Body of pancreas (tissue), 4 donors: ENCODE measurements at regions not wholly inside any gene's neighbourhood (a gene's known extent, or its start where the extent isn't known, plus 50 kb on each side); places are given as distances from the start of the nearest gene placed in this dataset.

Source experiments
- ATAC-seq: fragments of 150-250 bp; one replicate; pipeline ENCODE4 v1.9.1; 2016
- DNase-seq, 4 donors: peaks; one replicate each; pipeline ENCODE4 v3.0.0-alpha.2; 2019
- H3K27ac ChIP-seq, 4 donors: fragments of 200-600 bp; sonication (generic); 1 replicate in 3 of 4; 2 replicates in 1 of 4; pipeline versions ENCODE4 v1.5.1 to v1.6.1; 2016 to 2019; ENCODE audit warnings: mild to moderate bottlenecking in 1 of 4, mixed read lengths in 1 of 4, moderate library complexity in 1 of 4
- H3K27me3 ChIP-seq, 2 donors: fragments of 200-600 bp; sonication (generic); one replicate each; pipeline ENCODE4 v1.6.0; 2016; ENCODE audit warnings: mild to moderate bottlenecking in 1 of 2
- H3K36me3 ChIP-seq, 2 donors: fragments of 200-600 bp; sonication (generic); replicated peaks in 1 of 2; 2 replicates each; pipeline ENCODE4 v1.5.1; 2016; ENCODE audit warnings: low read depth in 2 of 2; ENCODE audit not compliant: insufficient read depth in 1 of 2
- H3K4me1 ChIP-seq: fragments of 200-600 bp; sonication (generic); one replicate; pipeline ENCODE4 v1.6.0; 2016
- H3K4me3 ChIP-seq, 2 donors: fragments of 200-600 bp; sonication (generic); 1 replicate in 1 of 2; 2 replicates in 1 of 2; pipeline ENCODE4 v1.5.1; 2016 to 2019
- H3K9me3 ChIP-seq, 3 donors: fragments of 200-600 bp; sonication (generic); 1 replicate in 2 of 3; 2 replicates in 1 of 3; pipeline ENCODE4 v1.5.1; 2016
- CTCF ChIP-seq, 7 experiments: fragments of 450-650 bp in 4 of 7; fragments of 200-600 bp in 3 of 7; sonication (generic) in 3 of 7; IDR thresholded peaks; one replicate each; pipeline ENCODE4 v1.5.1; 2016 to 2019; ENCODE audit warnings: antibody characterized with exemption in 7 of 7
- POLR2A ChIP-seq, 3 donors: fragments of 450-650 bp; IDR thresholded peaks; one replicate each; pipeline ENCODE4 v1.6.1; 2016; ENCODE audit warnings: antibody characterized with exemption in 3 of 3, mild to moderate bottlenecking in 2 of 3
- WGBS, 2 donors: methylation state at CpG; one replicate each; pipeline ENCODE4 v1.1.5; 2017; 5-methylcytosine and 5-hydroxymethylcytosine counted together
- intact Hi-C: fragments of 100-400 bp; cut with DNase I; formaldehyde crosslinking; loops from one replicate; pipeline ENCODE4 v1.15.1; 2023

GRCh38 chr5:92104126-92104525 is 721.0 kb upstream of the ARRDC3 start:
- H3K36me3 ChIP-seq = no peaks in the 10 kb centered on the region
- H3K9me3 ChIP-seq = no peaks in the 10 kb centered on the region
- H3K4me1 ChIP-seq = no peaks in the 10 kb centered on the region
- no peak for ATAC-seq
- H3K27ac ChIP-seq = no peak overlapping the region
- no peak for DNase-seq
- intact Hi-C loops = no loop called here
- no peak overlapping the region for H3K4me3 ChIP-seq
- TF ChIP-seq POLR2A (IDR thresholded peaks at IDR 0.05) (no peak), CTCF (IDR thresholded peaks at IDR 0.05) (no peak)
- no peaks in the 10 kb centered on the region for H3K27me3 ChIP-seq

DNA sequence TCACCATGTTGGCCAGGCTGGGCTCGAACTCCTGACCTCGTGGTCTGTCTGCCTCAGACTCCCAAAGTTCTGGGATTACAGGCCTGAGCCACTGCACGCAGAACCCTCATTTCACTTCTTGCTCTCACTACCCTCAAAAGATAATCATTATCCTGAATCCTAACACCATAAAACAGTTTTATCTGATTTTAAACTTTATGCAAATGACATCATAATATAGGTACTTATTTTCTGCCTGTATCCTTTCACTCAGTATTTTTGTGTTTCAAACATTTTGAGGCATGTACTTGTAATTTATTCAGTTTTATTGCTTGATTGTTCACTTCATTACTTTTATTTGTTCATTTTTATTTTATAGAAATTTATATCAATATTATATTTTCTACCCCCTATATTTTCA is 719.2 kb upstream of the ARRDC3 start:
- Histone ChIP-seq H3K36me3 (no peaks in the 10 kb centered on the region), H3K9me3 (no peaks in the 10 kb centered on the region), H3K4me1 (no peaks in the 10 kb centered on the region), H3K4me3 (no peak overlapping the region), H3K27ac (no peak overlapping the region), H3K27me3 (no peaks in the 10 kb centered on the region)
- ATAC-seq (no peak), DNase-seq (no peak)
- no peak for TF ChIP-seq POLR2A (IDR thresholded peaks at IDR 0.05)
- no peak for TF ChIP-seq CTCF (IDR thresholded peaks at IDR 0.05)
- intact Hi-C loops = no loop called here
- 66 to 79% methylated on average over 3 of the region's 3 CpGs for WGBS, 2 donors

- 32% methylated on average over 1 of the region's 1 CpG for WGBS, 2 donors
Measured at GRCh38 chr5:92092239-92092638, 709.1 kb upstream of the ARRDC3 start.

DNA sequence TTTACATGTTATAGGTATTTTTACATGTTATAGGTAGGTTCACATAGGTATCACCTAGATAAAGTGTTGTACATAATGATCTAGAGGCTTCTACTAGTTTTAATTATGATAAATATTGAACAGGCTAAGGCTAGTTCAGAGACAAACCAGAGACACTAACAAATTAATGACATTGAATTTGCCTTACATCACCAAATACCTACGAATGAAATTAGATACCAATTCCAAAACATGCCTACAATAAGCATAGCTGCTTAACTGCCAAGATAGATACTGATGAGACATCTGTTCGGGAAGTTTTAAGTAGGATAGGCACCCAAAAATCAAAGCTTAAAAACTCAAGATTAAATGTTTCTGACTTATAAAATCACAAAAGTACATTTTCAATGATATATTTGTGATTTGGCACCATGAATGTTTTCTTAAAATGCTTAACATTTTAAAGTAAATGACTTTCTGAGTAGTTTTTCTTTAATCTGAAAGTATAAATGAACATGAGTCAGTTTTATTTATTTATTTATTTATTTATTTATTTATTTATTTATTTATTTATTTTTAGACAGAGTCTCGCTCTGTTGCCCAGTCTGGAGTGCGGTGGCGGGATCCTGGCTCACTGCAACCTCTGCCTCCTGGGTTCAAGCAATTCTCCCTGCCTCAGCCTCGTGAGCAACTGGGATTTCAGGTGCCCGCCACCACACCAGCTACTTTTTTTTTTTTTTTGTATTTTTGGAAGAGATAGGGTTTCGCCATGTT is 703.1 kb upstream of the ARRDC3 start:
- no peak for ATAC-seq
- 72 to 80% methylated on average over 8 of the region's 8 CpGs for WGBS, 2 donors
- intact Hi-C loops = no loop called here

More at GRCh38 chr5:92092239-92092638, 709.1 kb upstream of the ARRDC3 start:
- DNase-seq (no peak), ATAC-seq (no peak)
- H3K9me3 ChIP-seq = no peaks in the 10 kb centered on the region
- no peaks in the 10 kb centered on the region for H3K4me1 ChIP-seq
- no peak overlapping the region for H3K4me3 ChIP-seq
- H3K27ac ChIP-seq = no peak overlapping the region
- H3K36me3 ChIP-seq = no peaks in the 10 kb centered on the region
- H3K27me3 ChIP-seq = no peaks in the 10 kb centered on the region
- intact Hi-C loops = no loop called here
- TF ChIP-seq CTCF (IDR thresholded peaks at IDR 0.05) (no peak), POLR2A (IDR thresholded peaks at IDR 0.05) (no peak)

More for the DNA sequence above, 703.1 kb upstream of the ARRDC3 start:
- Histone ChIP-seq H3K27ac (no peak overlapping the region), H3K4me1 (no peaks in the 10 kb centered on the region), H3K27me3 (no peaks in the 10 kb centered on the region), H3K36me3 (no peaks in the 10 kb centered on the region), H3K4me3 (no peak overlapping the region), H3K9me3 (no peaks in the 10 kb centered on the region)
- no peak for DNase-seq
- no peak for TF ChIP-seq CTCF (IDR thresholded peaks at IDR 0.05)
- TF ChIP-seq POLR2A (IDR thresholded peaks at IDR 0.05) = no peak
